SK-N-SH treated with all-trans-retinoic acid at 6 μM for 48 hours (cell line): ENCODE measurements at regions not wholly inside any gene's neighbourhood (a gene's known extent, or its start where the extent isn't known, plus 50 kb on each side); places are given as distances from the start of the nearest gene placed in this dataset.

Source experiments
- ATAC-seq: fragments of 200-7000 bp; cut with Tn5 transposase; 3 replicates; pipeline ENCODE4 v1.9.1; 2020; ENCODE audit warnings: mild to moderate bottlenecking, moderate library complexity
- ARNTL ChIP-seq: fragments of 450-650 bp; formaldehyde crosslinking; IDR thresholded peaks from 2 replicates; pipeline ENCODE4 v1.5.0; 2020; ENCODE audit warnings: low read depth, mild to moderate bottlenecking, moderate library complexity, borderline replicate concordance
- CREB5 ChIP-seq: fragments of 250-450 bp; sonication (Bioruptor Pico); IDR thresholded peaks from 2 replicates; pipeline ENCODE4 v1.5.1; 2020; ENCODE audit warnings: low read depth, mild to moderate bottlenecking, moderate library complexity
- CSRNP3 ChIP-seq: fragments of 250-450 bp; sonication (Bioruptor Pico); IDR thresholded peaks from 2 replicates; pipeline ENCODE4 v1.5.1; 2021; ENCODE audit warnings: mild to moderate bottlenecking, moderate library complexity
- ESRRG ChIP-seq: fragments of 250-450 bp; sonication (Bioruptor Pico); IDR thresholded peaks from 2 replicates; pipeline ENCODE4 v1.6.1; 2021; ENCODE audit warnings: mild to moderate bottlenecking
- GLIS3 ChIP-seq: fragments of 250-450 bp; sonication (Bioruptor Pico); IDR thresholded peaks from 2 replicates; pipeline ENCODE4 v1.5.0; 2020; ENCODE audit warnings: mild to moderate bottlenecking, moderate library complexity
- ISL1 ChIP-seq: fragments of 250-450 bp; sonication (Bioruptor Pico); IDR thresholded peaks from 2 replicates; pipeline ENCODE4 v2.1.2; 2022; ENCODE audit warnings: mild to moderate bottlenecking, moderate library complexity
- OSR1 ChIP-seq: fragments of 250-450 bp; sonication (Bioruptor Pico); IDR thresholded peaks from 2 replicates; pipeline ENCODE4 v1.8.0; 2022; ENCODE audit warnings: moderate library complexity, mild to moderate bottlenecking, inconsistent platforms
- PATZ1 ChIP-seq: fragments of 250-450 bp; sonication (Bioruptor Pico); IDR thresholded peaks from 2 replicates; pipeline ENCODE4 v1.8.0; 2020; ENCODE audit warnings: mild to moderate bottlenecking, moderate library complexity, borderline replicate concordance
- POU6F1 ChIP-seq: fragments of 250-450 bp; sonication (Bioruptor Pico); IDR thresholded peaks from 2 replicates; pipeline ENCODE4 v1.8.0; 2021; ENCODE audit warnings: low read depth, mild to moderate bottlenecking, moderate library complexity, borderline replicate concordance
- PPARA ChIP-seq: fragments of 250-450 bp; sonication (Bioruptor Pico); IDR thresholded peaks from 2 replicates; pipeline ENCODE4 v1.5.0; 2020; ENCODE audit warnings: mild to moderate bottlenecking, borderline replicate concordance
- RARB ChIP-seq: fragments of 250-450 bp; sonication (Bioruptor Pico); IDR thresholded peaks from 2 replicates; pipeline ENCODE4 v1.8.0; 2021; ENCODE audit warnings: mild to moderate bottlenecking, moderate library complexity
- SNAI2 ChIP-seq: fragments of 250-450 bp; sonication (Bioruptor Pico); IDR thresholded peaks from 2 replicates; pipeline ENCODE4 v1.5.0; 2020; ENCODE audit warnings: mild to moderate bottlenecking, moderate library complexity
- TCF4 ChIP-seq: fragments of 250-450 bp; sonication (Bioruptor Pico); IDR thresholded peaks from 2 replicates; pipeline ENCODE4 v1.8.0; 2021; ENCODE audit warnings: mild to moderate bottlenecking, moderate library complexity, borderline replicate concordance
- TOX ChIP-seq: fragments of 250-450 bp; sonication (Bioruptor Pico); IDR thresholded peaks from 2 replicates; pipeline ENCODE4 v1.8.0; 2021; ENCODE audit warnings: mild to moderate bottlenecking, moderate library complexity, borderline replicate concordance
- TSHZ2 ChIP-seq: fragments of 250-450 bp; sonication (Bioruptor Pico); IDR thresholded peaks from 2 replicates; pipeline ENCODE4 v1.5.0; 2020; ENCODE audit warnings: mild to moderate bottlenecking, moderate library complexity
- ZC3H10 ChIP-seq: fragments of 250-450 bp; sonication (Bioruptor Pico); IDR thresholded peaks from 2 replicates; pipeline ENCODE4 v1.5.1; 2021; ENCODE audit warnings: mild to moderate bottlenecking, moderate library complexity
- ZFP3 ChIP-seq: fragments of 250-450 bp; sonication (Bioruptor Pico); IDR thresholded peaks from 2 replicates; pipeline ENCODE4 v1.5.0; 2020; ENCODE audit warnings: mild to moderate bottlenecking, moderate library complexity
- ZFP30 ChIP-seq: fragments of 450-650 bp; formaldehyde crosslinking; IDR thresholded peaks from 2 replicates; pipeline ENCODE4 v1.5.0; 2022; ENCODE audit warnings: mild to moderate bottlenecking, moderate library complexity
- ZNF565 ChIP-seq: fragments of 450-650 bp; formaldehyde crosslinking; conservative IDR thresholded peaks from 2 replicates; pipeline ENCODE4 v1.5.0; 2020; ENCODE audit warnings: low read depth, mild to moderate bottlenecking, moderate library complexity
- ZNF70 ChIP-seq: fragments of 450-650 bp; formaldehyde crosslinking; IDR thresholded peaks from 2 replicates; pipeline ENCODE4 v1.5.0; 2020; ENCODE audit warnings: mild to moderate bottlenecking, moderate library complexity
- ZNF8 ChIP-seq: fragments of 450-650 bp; formaldehyde crosslinking; IDR thresholded peaks from 2 replicates; pipeline ENCODE4 v1.5.0; 2020; ENCODE audit warnings: mild to moderate bottlenecking, moderate library complexity

- TF ChIP-seq ISL1 (CRISPR knock-in tag) (no peak), CREB5 (CRISPR knock-in tag) (no peak)
- no peak for ATAC-seq
Observed at GRCh38 chr2:222120933-222121332, 177.9 kb downstream of the PAX3 start.

DNA sequence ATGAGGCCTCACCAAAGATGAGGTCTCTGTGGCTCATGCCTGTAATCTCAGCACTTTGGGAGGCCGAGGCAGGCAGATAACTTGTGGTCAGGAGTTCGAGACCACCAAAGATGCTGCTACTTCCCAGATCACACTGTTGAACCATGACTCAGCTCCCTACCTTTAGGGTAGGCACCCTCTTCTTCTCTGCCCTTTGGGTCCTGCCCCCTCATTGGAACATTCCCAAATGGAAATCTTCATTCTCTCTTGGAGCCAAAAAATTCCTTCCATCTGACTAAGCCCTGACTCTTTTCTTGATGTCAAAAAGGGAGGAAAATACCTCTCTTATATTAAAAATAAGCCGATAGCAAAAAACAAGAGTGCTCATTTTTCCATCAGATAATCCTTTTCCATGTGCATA is 183.5 kb downstream of the PAX3 start:
- TF ChIP-seq ZC3H10 (CRISPR knock-in tag) = no peak
- no peak for TF ChIP-seq ZFP30 (CRISPR knock-in tag)
- TF ChIP-seq ZNF8 (CRISPR knock-in tag) = no peak
- TF ChIP-seq PPARA = no peak
- no peak for TF ChIP-seq POU6F1 (CRISPR knock-in tag)
- TF ChIP-seq RARB (CRISPR knock-in tag) = no peak
- no peak for TF ChIP-seq CREB5 (CRISPR knock-in tag)
- no peak for TF ChIP-seq TCF4 (CRISPR knock-in tag)
- TF ChIP-seq SNAI2 (CRISPR knock-in tag) = no peak
- no peak for ATAC-seq

DNA sequence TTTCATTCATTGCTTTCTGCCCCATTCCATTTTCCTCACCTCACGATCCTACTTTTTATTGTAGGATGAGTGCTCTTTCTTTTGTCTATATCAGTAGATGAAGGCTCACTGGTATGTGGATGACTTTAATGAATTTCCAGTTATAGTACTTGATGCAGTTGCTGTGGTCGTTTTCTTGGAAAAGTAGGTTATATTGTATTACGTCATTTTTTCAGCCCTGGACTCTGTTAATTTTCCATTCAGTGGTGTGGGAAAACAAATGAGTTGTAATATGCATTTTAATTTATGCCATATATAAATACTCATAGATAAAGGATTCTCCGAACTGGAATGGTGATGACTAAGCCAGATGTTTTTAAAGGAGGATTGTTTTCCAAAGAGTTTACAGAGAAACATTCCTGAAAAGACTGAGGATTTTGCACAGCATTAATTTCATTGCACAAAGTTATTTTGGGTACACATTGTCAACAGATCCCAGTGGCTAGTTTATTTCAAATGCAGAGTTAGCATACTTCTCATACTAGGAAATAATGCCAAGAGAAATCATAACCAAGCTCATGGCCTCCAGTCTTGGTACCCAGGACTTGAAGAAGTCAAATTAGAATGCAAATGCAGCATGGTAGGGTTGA is 189.7 kb downstream of the PAX3 start:
- ATAC-seq = no peak
- TF ChIP-seq TSHZ2 (CRISPR knock-in tag) (no peak), GLIS3 (CRISPR knock-in tag) (no peak), PATZ1 (CRISPR knock-in tag) (no peak), PPARA (no peak), OSR1 (CRISPR knock-in tag) (no peak)

DNA sequence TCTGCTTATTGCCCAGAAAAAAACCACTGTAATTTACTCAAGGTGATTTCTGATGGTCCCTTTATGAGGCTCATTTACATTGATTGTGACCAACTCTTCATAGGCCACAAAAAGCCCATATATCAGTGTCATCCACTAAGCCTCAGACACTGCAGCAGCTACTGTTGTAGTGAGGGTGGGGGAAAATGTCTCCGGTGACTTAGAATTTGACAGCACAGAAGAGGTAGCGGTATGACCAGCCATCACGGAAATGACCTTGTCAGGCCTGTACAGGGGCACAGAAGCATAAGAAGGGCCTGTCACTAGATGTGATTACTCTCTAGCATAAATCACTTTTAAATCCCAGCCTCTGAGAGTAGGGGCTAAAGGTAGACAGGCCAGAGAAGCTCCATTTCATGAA is 190.3 kb downstream of the PAX3 start:
- no peak for ATAC-seq
- TF ChIP-seq GLIS3 (CRISPR knock-in tag) (no peak), ZFP3 (CRISPR knock-in tag) (no peak), ZNF70 (CRISPR knock-in tag) (no peak), ZNF565 (CRISPR knock-in tag) (no peak), ARNTL (CRISPR knock-in tag) (no peak), ISL1 (CRISPR knock-in tag) (no peak), TOX (CRISPR knock-in tag) (no peak), TCF4 (CRISPR knock-in tag) (no peak), POU6F1 (CRISPR knock-in tag) (no peak), ZNF8 (CRISPR knock-in tag) (no peak), CSRNP3 (no peak), TSHZ2 (CRISPR knock-in tag) (no peak), ZFP30 (CRISPR knock-in tag) (no peak), ESRRG (CRISPR knock-in tag) (no peak)
